ENCODE measurements at regions not wholly inside any gene's neighbourhood (a gene's known extent, or its start where the extent isn't known, plus 50 kb on each side); places are given as distances from the start of the nearest gene placed in this dataset.

DNA sequence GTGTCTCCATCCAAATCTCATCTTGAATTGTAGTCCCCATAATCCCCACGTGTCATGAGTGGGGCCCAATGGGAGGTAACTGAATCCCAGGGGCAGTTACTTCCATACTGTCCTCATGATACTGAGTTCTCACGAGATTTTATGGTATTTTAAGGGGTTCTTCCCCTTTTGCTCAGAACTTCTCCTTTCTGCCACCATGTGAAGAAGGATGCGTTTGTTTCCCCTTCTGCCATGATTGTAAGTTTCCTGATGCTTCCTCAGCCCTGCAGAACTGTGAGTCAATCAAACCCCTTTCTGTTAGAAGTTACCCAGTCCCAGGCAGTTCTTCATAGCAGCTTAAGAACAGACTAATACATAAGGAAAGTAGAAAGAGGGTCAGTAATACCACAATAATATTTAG, 480.4 kb downstream of the KCNJ3 start:
- no peaks in the 10 kb centered on the region for H3K4me1 ChIP-seq
- peaks cover 0 to 5% (median 5%) of the 10 kb centered on the region in 3 donors for H3K9me3 ChIP-seq
- TF ChIP-seq, protein P1, sequence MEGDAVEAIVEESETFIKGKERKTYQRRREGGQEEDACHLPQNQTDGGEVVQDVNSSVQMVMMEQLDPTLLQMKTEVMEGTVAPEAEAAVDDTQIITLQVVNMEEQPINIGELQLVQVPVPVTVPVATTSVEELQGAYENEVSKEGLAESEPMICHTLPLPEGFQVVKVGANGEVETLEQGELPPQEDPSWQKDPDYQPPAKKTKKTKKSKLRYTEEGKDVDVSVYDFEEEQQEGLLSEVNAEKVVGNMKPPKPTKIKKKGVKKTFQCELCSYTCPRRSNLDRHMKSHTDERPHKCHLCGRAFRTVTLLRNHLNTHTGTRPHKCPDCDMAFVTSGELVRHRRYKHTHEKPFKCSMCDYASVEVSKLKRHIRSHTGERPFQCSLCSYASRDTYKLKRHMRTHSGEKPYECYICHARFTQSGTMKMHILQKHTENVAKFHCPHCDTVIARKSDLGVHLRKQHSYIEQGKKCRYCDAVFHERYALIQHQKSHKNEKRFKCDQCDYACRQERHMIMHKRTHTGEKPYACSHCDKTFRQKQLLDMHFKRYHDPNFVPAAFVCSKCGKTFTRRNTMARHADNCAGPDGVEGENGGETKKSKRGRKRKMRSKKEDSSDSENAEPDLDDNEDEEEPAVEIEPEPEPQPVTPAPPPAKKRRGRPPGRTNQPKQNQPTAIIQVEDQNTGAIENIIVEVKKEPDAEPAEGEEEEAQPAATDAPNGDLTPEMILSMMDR (IDR thresholded peaks at IDR 0.05), result no peak
- DNase-seq, result no peak
- no peak overlapping the region for H3K27ac ChIP-seq
- no peak overlapping the region for H3K4me3 ChIP-seq
- intact Hi-C loops (cut with DNase I; ENCODE audit: low total_unique reads), result no loop called here
- no peaks in the 10 kb centered on the region for H3K27me3 ChIP-seq
- H3K36me3 ChIP-seq, result no peaks in the 10 kb centered on the region

DNA sequence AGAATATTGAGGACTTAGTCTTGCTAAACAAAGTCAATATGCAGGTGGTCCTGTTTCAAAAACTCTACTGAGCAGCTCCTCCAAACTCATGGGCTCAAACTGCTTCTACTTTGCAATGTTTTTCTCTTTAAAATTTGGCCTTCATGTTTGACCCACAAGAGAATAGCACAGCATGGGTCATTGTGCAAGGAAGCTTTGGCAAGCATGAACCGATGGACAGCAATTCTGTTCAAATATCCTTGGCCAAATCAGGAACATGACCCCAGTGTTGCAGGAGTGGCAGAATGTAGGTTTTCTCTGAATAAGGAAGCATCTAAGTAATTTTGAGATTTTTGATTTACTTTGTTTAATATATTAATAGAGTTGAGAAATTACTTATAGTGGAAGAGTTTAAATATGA, 477.9 kb downstream of the KCNJ3 start:
- H3K4me1 ChIP-seq, result no peaks in the 10 kb centered on the region
- TF ChIP-seq, protein P1 (IDR thresholded peaks at IDR 0.05), result no peak
- DNase-seq, result no peak
- H3K4me3 ChIP-seq, result no peak overlapping the region
- H3K27me3 ChIP-seq, result no peaks in the 10 kb centered on the region
- H3K9me3 ChIP-seq, result peaks cover 0 to 5% (median 5%) of the 10 kb centered on the region in 3 donors
- H3K36me3 ChIP-seq, result no peaks in the 10 kb centered on the region
- intact Hi-C loops (cut with DNase I; ENCODE audit: low total_unique reads), result no loop called here
- no peak overlapping the region for H3K27ac ChIP-seq

GRCh38 chr2:155169317-155169716, 470.8 kb downstream of the KCNJ3 start:
- Histone ChIP-seq H3K36me3 (no peaks in the 10 kb centered on the region), H3K27ac (no peak overlapping the region), H3K4me1 (no peaks in the 10 kb centered on the region), H3K27me3 (no peaks in the 10 kb centered on the region), H3K4me3 (no peak overlapping the region), H3K9me3 (peaks cover 0 to under 1% (median 0%) of the 10 kb centered on the region in 3 donors)
- DNase-seq, result no peak
- intact Hi-C loops (cut with DNase I; ENCODE audit: low total_unique reads), result no loop called here
- TF ChIP-seq, protein P1 (IDR thresholded peaks at IDR 0.05), result no peak

DNA sequence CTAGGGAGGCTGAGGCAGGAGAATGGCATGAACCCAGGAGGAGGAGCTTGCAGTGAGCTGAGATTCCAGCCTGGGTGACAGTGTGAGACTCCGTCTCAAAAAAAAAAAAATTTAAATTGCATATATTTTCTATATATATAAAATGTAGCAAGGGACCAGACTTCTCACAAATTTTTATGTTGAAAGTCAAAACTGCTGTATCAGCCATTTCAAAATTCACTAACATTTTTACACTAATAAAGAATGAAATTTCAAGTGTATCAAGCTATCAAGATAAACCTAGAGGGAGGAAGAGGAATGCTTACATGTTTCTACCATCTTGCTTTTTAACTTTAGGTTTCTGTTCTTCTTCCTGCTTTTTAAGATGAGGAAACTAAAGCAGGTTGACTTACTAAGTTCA, 464.0 kb downstream of the KCNJ3 start:
- no peak for DNase-seq
- TF ChIP-seq, protein P1 (IDR thresholded peaks at IDR 0.05), result no peak
- H3K4me1 ChIP-seq, result no peaks in the 10 kb centered on the region
- no peaks in the 10 kb centered on the region for H3K36me3 ChIP-seq
- no peaks in the 10 kb centered on the region for H3K27me3 ChIP-seq
- H3K9me3 ChIP-seq, result no peaks in the 10 kb centered on the region
- intact Hi-C loops (cut with DNase I; ENCODE audit: low total_unique reads), result no loop called here
- H3K4me3 ChIP-seq, result no peak overlapping the region
- no peak overlapping the region for H3K27ac ChIP-seq

- intact Hi-C loops (cut with DNase I; ENCODE audit: low total_unique reads), result no loop called here
- H3K4me1 ChIP-seq, result no peaks in the 10 kb centered on the region
- no peaks in the 10 kb centered on the region for H3K27me3 ChIP-seq
- H3K36me3 ChIP-seq, result no peaks in the 10 kb centered on the region
- H3K9me3 ChIP-seq, result no peaks in the 10 kb centered on the region
- TF ChIP-seq, protein P1 (IDR thresholded peaks at IDR 0.05), result no peak
- H3K4me3 ChIP-seq, result no peak overlapping the region
- no peak for DNase-seq
- no peak overlapping the region for H3K27ac ChIP-seq
Measured at GRCh38 chr2:155161314-155161713, 462.8 kb downstream of the KCNJ3 start.

- no peaks in the 10 kb centered on the region for H3K36me3 ChIP-seq
- DNase-seq, result no peak
- intact Hi-C loops (cut with DNase I; ENCODE audit: low total_unique reads), result no loop called here
- no peak overlapping the region for H3K27ac ChIP-seq
- no peaks in the 10 kb centered on the region for H3K4me1 ChIP-seq
- no peaks in the 10 kb centered on the region for H3K9me3 ChIP-seq
- TF ChIP-seq, protein P1 (IDR thresholded peaks at IDR 0.05), result no peak
- H3K4me3 ChIP-seq, result no peak overlapping the region
- H3K27me3 ChIP-seq, result no peaks in the 10 kb centered on the region
Measured at GRCh38 chr2:155157711-155158110, 459.2 kb downstream of the KCNJ3 start.
